IMR-90 (cell line): ENCODE measurements at regions not wholly inside any gene's neighbourhood (a gene's known extent, or its start where the extent isn't known, plus 50 kb on each side); places are given as distances from the start of the nearest gene placed in this dataset.

Experiments
- ATAC-seq: fragments of 200-7000 bp; cut with Tn5 transposase; 2 replicates; pipeline ENCODE4 v1.9.1; 2020; ENCODE audit warnings: low read depth, mild to moderate bottlenecking, moderate library complexity
- BruUV-seq: library from RNA; stranded (reverse); fragments of 400-500 nt; replicated peaks from 2 replicates; lab custom pipeline; 2021; lab: Mats Ljungman, UMichigan
- CTCF ChIA-PET: fragments of 300-600 bp; formaldehyde crosslinking; extraction: SDS; loops from one replicate; lab custom pipeline; 2021; ENCODE audit warnings: antibody characterized with exemption; lab: Yijun Ruan, JAX
- POLR2A ChIA-PET: fragments of 300-600 bp; sonication (Branson Sonifier 250); formaldehyde crosslinking; loops from one replicate; lab custom pipeline; 2022; ENCODE audit warnings: antibody characterized with exemption; ENCODE audit not compliant: unreplicated experiment; lab: Charles Lee
- DNase-seq: peaks from one replicate; pipeline ENCODE4 v3.0.0; 2013
- H2AFZ ChIP-seq: replicated peaks from 2 replicates; pipeline ENCODE3; 2013; ENCODE audit warnings: low read length, mild to moderate bottlenecking; ENCODE audit not compliant: poor library complexity
- H2AK5ac ChIP-seq: 2 replicates; pipeline ENCODE4 v1.6.1; 2013; ENCODE audit warnings: low read depth, low read length, inconsistent platforms
- H2AK9ac ChIP-seq: replicated peaks from 2 replicates; pipeline ENCODE3; 2013; ENCODE audit warnings: mild to moderate bottlenecking, low read depth, low read length, moderate library complexity; ENCODE audit not compliant: poor library complexity
- H2BK120ac ChIP-seq: 2 replicates; pipeline ENCODE4 v1.6.1; 2013; ENCODE audit warnings: low read depth, low read length, inconsistent platforms
- H2BK15ac ChIP-seq: 3 replicates; pipeline ENCODE4 v1.6.1; 2013; ENCODE audit warnings: low read depth, low read length, inconsistent platforms
- H2BK20ac ChIP-seq: 2 replicates; pipeline ENCODE4 v1.6.1; 2013; ENCODE audit warnings: low read depth, mild to moderate bottlenecking, inconsistent platforms, low read length, moderate library complexity
- H2BK5ac ChIP-seq: 2 replicates; pipeline ENCODE4 v1.6.1; 2013; ENCODE audit warnings: mild to moderate bottlenecking, low read depth, low read length, inconsistent platforms; ENCODE audit not compliant: poor library complexity, severe bottlenecking
- H3K14ac ChIP-seq: replicated peaks from 2 replicates; pipeline ENCODE4 v1.6.1; 2013; ENCODE audit warnings: low read depth, low read length, inconsistent platforms
- H3K18ac ChIP-seq: 2 replicates; pipeline ENCODE4 v1.6.1; 2013; ENCODE audit warnings: low read depth, low read length, control low read depth
- H3K23ac ChIP-seq: 2 replicates; pipeline ENCODE4 v1.6.1; 2013; ENCODE audit warnings: low read depth, low read length, inconsistent platforms
- H3K27ac ChIP-seq: 2 replicates; pipeline ENCODE4 v1.5.1; 2013; ENCODE audit warnings: mild to moderate bottlenecking, control low read depth, low read length; ENCODE audit not compliant: insufficient read depth
- H3K27me3 ChIP-seq: 2 replicates; pipeline ENCODE4 v1.6.1; 2013; ENCODE audit warnings: low read length; ENCODE audit not compliant: control insufficient read depth, insufficient read depth
- H3K36me3 ChIP-seq: 2 replicates; pipeline ENCODE4 v1.6.1; 2013; ENCODE audit warnings: low read length, mixed read lengths; ENCODE audit not compliant: control insufficient read depth, insufficient read depth
- H3K4ac ChIP-seq: 2 replicates; pipeline ENCODE4 v1.6.1; 2013; ENCODE audit warnings: low read depth, low read length, inconsistent platforms
- H3K4me1 ChIP-seq: 2 replicates; pipeline ENCODE4 v1.6.1; 2013; ENCODE audit warnings: low read length, mixed read lengths; ENCODE audit not compliant: control insufficient read depth, insufficient read depth
- H3K4me2 ChIP-seq: 2 replicates; pipeline ENCODE4 v1.6.1; 2013; ENCODE audit warnings: low read depth, mild to moderate bottlenecking, control low read depth, low read length, moderate library complexity
- H3K4me3 ChIP-seq: 2 replicates; pipeline ENCODE4 v1.5.1; 2013; ENCODE audit warnings: low read depth, mild to moderate bottlenecking, control low read depth, low read length, moderate library complexity; ENCODE audit not compliant: insufficient read depth
- H3K56ac ChIP-seq: 2 replicates; pipeline ENCODE4 v1.6.1; 2013; ENCODE audit warnings: low read length, inconsistent platforms; ENCODE audit not compliant: insufficient read depth; ENCODE audit errors: extremely low read depth
- H3K79me1 ChIP-seq, 2 experiments: 2 replicates each; pipeline ENCODE4 v1.6.1; 2013; ENCODE audit warnings: low read length in 2 of 2, inconsistent platforms in 1 of 2, low read depth in 1 of 2
- H3K9ac ChIP-seq: 2 replicates; pipeline ENCODE4 v1.6.1; 2013; ENCODE audit warnings: low read depth, low read length, control low read depth
- H3K9me1 ChIP-seq: 2 replicates; pipeline ENCODE4 v1.6.1; 2013; ENCODE audit warnings: low read length, inconsistent platforms; ENCODE audit not compliant: insufficient read depth
- H3K9me3 ChIP-seq: 2 replicates; pipeline ENCODE4 v1.6.1; 2013; ENCODE audit warnings: low read length; ENCODE audit not compliant: control insufficient read depth, insufficient read depth
- H4K20me1 ChIP-seq: 2 replicates; pipeline ENCODE4 v1.6.1; 2013; ENCODE audit warnings: low read length, inconsistent platforms; ENCODE audit not compliant: insufficient read depth
- H4K5ac ChIP-seq: 2 replicates; pipeline ENCODE4 v1.6.1; 2013; ENCODE audit warnings: mild to moderate bottlenecking, low read depth, low read length, control low read depth
- H4K8ac ChIP-seq, 2 experiments: 2 replicates each; pipeline ENCODE4 v1.6.1; 2013; ENCODE audit warnings: low read depth in 2 of 2, low read length in 2 of 2, control low read depth in 1 of 2, inconsistent platforms in 1 of 2
- H4K91ac ChIP-seq: 2 replicates; pipeline ENCODE4 v1.6.1; 2013; ENCODE audit warnings: low read depth, low read length, inconsistent platforms; ENCODE audit not compliant: insufficient read depth
- BHLHE40 ChIP-seq: fragments of 150-350 bp; IDR thresholded peaks from 2 replicates; pipeline ENCODE4 v1.6.1; 2016; ENCODE audit warnings: mild to moderate bottlenecking, low read depth, low read length
- CEBPB ChIP-seq: IDR thresholded peaks from 2 replicates; pipeline ENCODE4 v1.6.1; 2012; ENCODE audit warnings: low read depth, low read length, improper control_type of control experiment
- CHD1 ChIP-seq: IDR thresholded peaks from 2 replicates; pipeline ENCODE4 v1.6.1; 2012; ENCODE audit warnings: low read depth, low read length, improper control_type of control experiment
- MAFK ChIP-seq: IDR thresholded peaks from 2 replicates; pipeline ENCODE4 v1.6.1; 2012; ENCODE audit warnings: low read depth, low read length, improper control_type of control experiment
- NFE2L2 ChIP-seq: fragments of 150-350 bp; IDR thresholded peaks from 2 replicates; pipeline ENCODE4 v1.6.1; 2016; ENCODE audit warnings: low read depth, mild to moderate bottlenecking, low read length
- POLR2A ChIP-seq: IDR thresholded peaks from 2 replicates; pipeline ENCODE4 v1.6.1; 2012; ENCODE audit warnings: mild to moderate bottlenecking, low read depth, low read length
- RCOR1 ChIP-seq: IDR thresholded peaks from 2 replicates; pipeline ENCODE4 v1.6.1; 2012; ENCODE audit warnings: mild to moderate bottlenecking, low read length, improper control_type of control experiment; ENCODE audit not compliant: insufficient replicate concordance
- SMC3 ChIP-seq: fragments of 150-350 bp; IDR thresholded peaks from 2 replicates; pipeline ENCODE4 v1.6.1; 2016; ENCODE audit warnings: low read depth, mild to moderate bottlenecking, antibody characterized with exemption, low read length, moderate library complexity
- WGBS, 2 experiments: methylation state at CpG; one replicate each; pipeline versions ENCODE4 v1.1.5 to v1.1.7; 2013; ENCODE audit warnings: missing lambda C conversion rate in 2 of 2; ENCODE audit not compliant: insufficient read length in 1 of 2; ENCODE audit errors: extremely low coverage in 2 of 2; 5-methylcytosine and 5-hydroxymethylcytosine counted together
- dilution Hi-C: fragments of 300-500 bp; cut with HindIII; formaldehyde crosslinking; loops from one replicate; pipeline ENCODE4 v1.14.3; 2018; ENCODE audit warnings: low sequenced_read_pairs; ENCODE audit not compliant: unreplicated experiment
- in situ Hi-C: fragments of 300-500 bp; cut with MboI; formaldehyde crosslinking; loops from 3 replicates; pipeline ENCODE4 v1.14.3; 2019; ENCODE audit warnings: low sequenced_read_pairs, inconsistent platforms, mixed read lengths
- intact Hi-C: fragments of 100-400 bp; cut with micrococcal nuclease; formaldehyde crosslinking; loops from 2 replicates; pipeline ENCODE4 v1.10.0; 2022
- TF ChIP-seq, protein P1 (sequence below): conservative IDR thresholded peaks from 2 replicates; pipeline ENCODE4 v1.5.1; 2012; ENCODE audit warnings: mild to moderate bottlenecking, low read depth, low read length, improper control_type of control experiment
- TF ChIP-seq, protein P2 (sequence below): fragments of 150-350 bp; IDR thresholded peaks from 2 replicates; pipeline ENCODE4 v1.6.1; 2017; ENCODE audit warnings: mild to moderate bottlenecking, antibody characterized with exemption, low read length, low read depth
- TF ChIP-seq, protein P3 (sequence below): fragments of 150-350 bp; IDR thresholded peaks from 2 replicates; pipeline ENCODE4 v1.6.1; 2016; ENCODE audit warnings: low read depth, mild to moderate bottlenecking, low read length, moderate library complexity, borderline replicate concordance

DNA sequence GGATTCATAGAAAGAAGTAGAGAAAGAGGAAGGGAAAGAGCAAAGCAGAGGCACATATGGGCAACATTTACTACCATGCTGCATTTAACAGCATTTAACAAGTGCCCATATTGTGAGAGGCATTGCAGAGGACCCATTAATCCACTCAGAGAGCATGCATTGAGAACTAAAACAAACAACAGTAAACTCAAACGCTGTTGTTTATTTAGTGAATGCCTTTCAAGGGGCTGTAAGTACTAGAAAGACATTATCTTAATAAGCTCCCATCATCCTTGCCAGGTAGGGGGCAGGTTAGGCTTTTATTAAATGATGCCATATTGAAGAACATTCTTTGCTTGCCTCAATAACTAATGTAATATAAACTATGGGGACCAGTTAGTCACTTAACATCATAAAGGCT, 254.3 kb upstream of the DAB1 start:
- Histone ChIP-seq H3K23ac (no peak overlapping the region), H4K5ac (no peak overlapping the region), H4K20me1 (no peaks in the 10 kb centered on the region), H2BK15ac (no peak overlapping the region), H3K4ac (no peak overlapping the region), H3K9ac (no peak overlapping the region), H3K79me1 (no peaks in the 10 kb centered on the region), H3K18ac (no peak overlapping the region), H2BK5ac (no peak overlapping the region), H3K14ac (no peak overlapping the region), H3K9me1 (no peaks in the 10 kb centered on the region), H3K9me3 (no peaks in the 10 kb centered on the region), H3K4me2 (no peak overlapping the region), H2AK5ac (no peak overlapping the region), H3K4me1 (no peaks in the 10 kb centered on the region), H2BK120ac (no peak overlapping the region), H3K36me3 (no peaks in the 10 kb centered on the region), H3K27ac (no peak overlapping the region), H2AFZ (no peak overlapping the region), H3K4me3 (no peak overlapping the region), H3K27me3 (no peaks in the 10 kb centered on the region), H4K8ac (no peak overlapping the region), H4K91ac (no peak overlapping the region), H2AK9ac (no peak overlapping the region), H3K56ac (no peak overlapping the region), H2BK20ac (no peak overlapping the region)
- no CpG with 5 or more reads among the region's 1 CpG for WGBS, 2 experiments
- BruUV-seq = no TSS peak
- ChIA-PET CTCF (no interaction called here), POLR2A (no interaction called here)
- dilution Hi-C loops (no loop called here), intact Hi-C loops (no loop called here), in situ Hi-C loops (no loop called here)
- no peak for ATAC-seq
- DNase-seq = no peak
- TF ChIP-seq CHD1 (no peak), POLR2A (no peak), NFE2L2 (no peak), CEBPB (no peak), RCOR1 (no peak), BHLHE40 (no peak), SMC3 (no peak), MAFK (no peak)
- TF ChIP-seq, protein P1, sequence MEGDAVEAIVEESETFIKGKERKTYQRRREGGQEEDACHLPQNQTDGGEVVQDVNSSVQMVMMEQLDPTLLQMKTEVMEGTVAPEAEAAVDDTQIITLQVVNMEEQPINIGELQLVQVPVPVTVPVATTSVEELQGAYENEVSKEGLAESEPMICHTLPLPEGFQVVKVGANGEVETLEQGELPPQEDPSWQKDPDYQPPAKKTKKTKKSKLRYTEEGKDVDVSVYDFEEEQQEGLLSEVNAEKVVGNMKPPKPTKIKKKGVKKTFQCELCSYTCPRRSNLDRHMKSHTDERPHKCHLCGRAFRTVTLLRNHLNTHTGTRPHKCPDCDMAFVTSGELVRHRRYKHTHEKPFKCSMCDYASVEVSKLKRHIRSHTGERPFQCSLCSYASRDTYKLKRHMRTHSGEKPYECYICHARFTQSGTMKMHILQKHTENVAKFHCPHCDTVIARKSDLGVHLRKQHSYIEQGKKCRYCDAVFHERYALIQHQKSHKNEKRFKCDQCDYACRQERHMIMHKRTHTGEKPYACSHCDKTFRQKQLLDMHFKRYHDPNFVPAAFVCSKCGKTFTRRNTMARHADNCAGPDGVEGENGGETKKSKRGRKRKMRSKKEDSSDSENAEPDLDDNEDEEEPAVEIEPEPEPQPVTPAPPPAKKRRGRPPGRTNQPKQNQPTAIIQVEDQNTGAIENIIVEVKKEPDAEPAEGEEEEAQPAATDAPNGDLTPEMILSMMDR = no peak
- TF ChIP-seq, protein P2, sequence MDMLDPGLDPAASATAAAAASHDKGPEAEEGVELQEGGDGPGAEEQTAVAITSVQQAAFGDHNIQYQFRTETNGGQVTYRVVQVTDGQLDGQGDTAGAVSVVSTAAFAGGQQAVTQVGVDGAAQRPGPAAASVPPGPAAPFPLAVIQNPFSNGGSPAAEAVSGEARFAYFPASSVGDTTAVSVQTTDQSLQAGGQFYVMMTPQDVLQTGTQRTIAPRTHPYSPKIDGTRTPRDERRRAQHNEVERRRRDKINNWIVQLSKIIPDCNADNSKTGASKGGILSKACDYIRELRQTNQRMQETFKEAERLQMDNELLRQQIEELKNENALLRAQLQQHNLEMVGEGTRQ = no peak
- TF ChIP-seq, protein P3, sequence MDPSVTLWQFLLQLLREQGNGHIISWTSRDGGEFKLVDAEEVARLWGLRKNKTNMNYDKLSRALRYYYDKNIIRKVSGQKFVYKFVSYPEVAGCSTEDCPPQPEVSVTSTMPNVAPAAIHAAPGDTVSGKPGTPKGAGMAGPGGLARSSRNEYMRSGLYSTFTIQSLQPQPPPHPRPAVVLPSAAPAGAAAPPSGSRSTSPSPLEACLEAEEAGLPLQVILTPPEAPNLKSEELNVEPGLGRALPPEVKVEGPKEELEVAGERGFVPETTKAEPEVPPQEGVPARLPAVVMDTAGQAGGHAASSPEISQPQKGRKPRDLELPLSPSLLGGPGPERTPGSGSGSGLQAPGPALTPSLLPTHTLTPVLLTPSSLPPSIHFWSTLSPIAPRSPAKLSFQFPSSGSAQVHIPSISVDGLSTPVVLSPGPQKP = no peak
